DOHH2 (cell line): ENCODE measurements at regions not wholly inside any gene's neighbourhood (a gene's known extent, or its start where the extent isn't known, plus 50 kb on each side); places are given as distances from the start of the nearest gene placed in this dataset.

Experiments used
- EZH2phosphoT487 ChIP-seq: fragments of 200-600 bp; sonication (generic); IDR thresholded peaks from 2 replicates; pipeline ENCODE4 v1.6.1; 2017; ENCODE audit warnings: borderline replicate concordance, mild to moderate bottlenecking, antibody characterized with exemption, low read length, moderate library complexity, mixed read lengths
- TF ChIP-seq, protein P1 (sequence below): fragments of 200-600 bp; sonication (generic); IDR thresholded peaks from one replicate; pipeline ENCODE4 v1.5.1; 2014; ENCODE audit warnings: antibody characterized with exemption, mild to moderate bottlenecking, low read depth, low read length; ENCODE audit not compliant: poor library complexity, severe bottlenecking

DNA sequence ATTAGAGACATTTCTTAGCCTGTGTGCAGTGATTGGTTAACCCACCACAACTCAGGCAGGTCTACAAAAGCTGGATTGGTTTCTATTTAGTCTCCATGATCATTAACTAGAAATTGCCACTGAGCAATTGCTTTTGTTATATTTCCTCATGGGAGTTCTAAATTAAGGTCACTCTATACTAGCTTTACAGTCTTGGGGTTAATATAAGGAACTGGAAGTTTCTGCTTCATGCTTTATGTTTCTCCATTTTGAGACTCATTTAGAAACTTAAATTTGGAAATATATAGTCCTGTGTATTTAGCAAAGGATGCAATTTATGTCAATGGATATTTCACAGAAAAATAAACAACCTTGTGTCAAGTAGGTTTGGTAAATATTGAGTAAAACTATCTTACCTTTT, 137.5 kb downstream of the HLX start:
- TF ChIP-seq, protein P1, sequence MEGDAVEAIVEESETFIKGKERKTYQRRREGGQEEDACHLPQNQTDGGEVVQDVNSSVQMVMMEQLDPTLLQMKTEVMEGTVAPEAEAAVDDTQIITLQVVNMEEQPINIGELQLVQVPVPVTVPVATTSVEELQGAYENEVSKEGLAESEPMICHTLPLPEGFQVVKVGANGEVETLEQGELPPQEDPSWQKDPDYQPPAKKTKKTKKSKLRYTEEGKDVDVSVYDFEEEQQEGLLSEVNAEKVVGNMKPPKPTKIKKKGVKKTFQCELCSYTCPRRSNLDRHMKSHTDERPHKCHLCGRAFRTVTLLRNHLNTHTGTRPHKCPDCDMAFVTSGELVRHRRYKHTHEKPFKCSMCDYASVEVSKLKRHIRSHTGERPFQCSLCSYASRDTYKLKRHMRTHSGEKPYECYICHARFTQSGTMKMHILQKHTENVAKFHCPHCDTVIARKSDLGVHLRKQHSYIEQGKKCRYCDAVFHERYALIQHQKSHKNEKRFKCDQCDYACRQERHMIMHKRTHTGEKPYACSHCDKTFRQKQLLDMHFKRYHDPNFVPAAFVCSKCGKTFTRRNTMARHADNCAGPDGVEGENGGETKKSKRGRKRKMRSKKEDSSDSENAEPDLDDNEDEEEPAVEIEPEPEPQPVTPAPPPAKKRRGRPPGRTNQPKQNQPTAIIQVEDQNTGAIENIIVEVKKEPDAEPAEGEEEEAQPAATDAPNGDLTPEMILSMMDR = no peak
- no peak for TF ChIP-seq EZH2phosphoT487
